Skeletal muscle satellite cell (primary cell): ENCODE measurements at regions not wholly inside any gene's neighbourhood (a gene's known extent, or its start where the extent isn't known, plus 50 kb on each side); places are given as distances from the start of the nearest gene placed in this dataset.

Source experiments
- H3K27me3 ChIP-seq: 2 replicates; pipeline ENCODE4 v1.7.0; 2013; ENCODE audit warnings: low read length; ENCODE audit not compliant: control insufficient read depth, insufficient read depth
- H3K36me3 ChIP-seq: 2 replicates; pipeline ENCODE4 v1.7.0; 2013; ENCODE audit warnings: mild to moderate bottlenecking, control low read depth, low read length; ENCODE audit not compliant: insufficient read depth
- H3K4me1 ChIP-seq: 2 replicates; pipeline ENCODE4 v1.7.0; 2013; ENCODE audit warnings: low read length; ENCODE audit not compliant: control insufficient read depth, insufficient read depth
- H3K4me2 ChIP-seq: 2 replicates; pipeline ENCODE4 v1.7.0; 2013; ENCODE audit warnings: mild to moderate bottlenecking, low read length
- H3K4me3 ChIP-seq: 2 replicates; pipeline ENCODE4 v1.7.0; 2013; ENCODE audit warnings: low read length
- H3K9ac ChIP-seq: 2 replicates; pipeline ENCODE4 v1.7.0; 2013; ENCODE audit warnings: mild to moderate bottlenecking, low read depth, low read length, moderate library complexity
- H3K9me3 ChIP-seq: replicated peaks from 2 replicates; pipeline ENCODE4 v1.7.0; 2013; ENCODE audit warnings: mild to moderate bottlenecking, control low read depth, low read length

DNA sequence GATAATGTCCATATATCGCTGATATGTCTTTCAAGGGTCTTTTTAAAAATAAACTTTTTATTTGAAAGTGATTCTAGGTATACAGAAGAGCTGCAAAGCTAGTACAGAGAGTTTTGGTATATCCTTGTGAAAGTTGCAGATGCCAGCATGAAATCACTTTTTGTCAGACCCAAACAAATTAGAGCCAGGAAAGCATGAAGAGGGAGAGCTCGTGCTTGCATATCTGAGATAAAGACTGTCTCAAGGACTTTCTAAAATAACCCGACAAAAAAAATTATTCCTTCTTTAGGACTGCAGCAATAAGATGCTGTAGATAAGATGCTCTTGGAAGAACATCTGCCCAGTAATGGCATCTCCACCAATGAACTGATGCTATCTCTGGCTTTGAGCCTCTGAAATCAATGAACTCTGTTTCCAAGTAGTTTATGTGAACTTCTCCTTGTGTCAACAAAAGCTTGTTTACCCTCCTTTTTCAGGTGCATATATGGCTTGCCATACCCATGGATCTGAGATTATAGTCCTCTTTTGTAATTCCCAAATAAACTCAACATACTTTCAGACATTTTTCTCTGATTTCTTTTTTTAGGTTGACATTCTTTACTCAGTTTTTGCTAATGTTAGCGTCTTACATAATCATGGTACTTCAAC is 774.6 kb upstream of the FAM98A start:
- Histone ChIP-seq H3K9ac (no peak overlapping the region), H3K4me3 (no peak overlapping the region), H3K27me3 (no peaks in the 10 kb centered on the region), H3K36me3 (no peaks in the 10 kb centered on the region), H3K9me3 (no peaks in the 10 kb centered on the region), H3K4me1 (no peaks in the 10 kb centered on the region), H3K4me2 (no peak overlapping the region)

DNA sequence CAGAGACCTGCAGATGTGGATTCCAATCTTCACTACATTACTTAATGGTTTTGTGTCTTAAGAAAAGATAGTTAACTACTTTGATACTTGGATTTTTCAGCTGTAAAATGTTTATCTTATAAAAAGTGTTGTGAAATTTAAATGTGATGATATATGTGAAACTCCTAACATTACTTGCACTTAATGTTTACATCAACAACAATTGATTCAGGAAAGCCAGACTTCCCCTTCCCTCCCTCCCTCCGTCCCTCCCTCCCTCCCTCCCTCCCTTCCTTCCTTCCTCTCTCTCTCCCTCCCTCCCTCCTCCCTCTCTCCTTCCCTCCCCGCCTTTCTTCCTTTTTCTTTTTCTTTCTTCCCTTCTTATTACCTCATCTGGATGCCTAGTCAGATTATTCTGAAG is 773.9 kb upstream of the FAM98A start:
- no peaks in the 10 kb centered on the region for H3K36me3 ChIP-seq
- H3K9me3 ChIP-seq = no peaks in the 10 kb centered on the region
- no peak overlapping the region for H3K4me3 ChIP-seq
- H3K4me1 ChIP-seq = no peaks in the 10 kb centered on the region
- no peak overlapping the region for H3K9ac ChIP-seq
- H3K4me2 ChIP-seq = no peak overlapping the region
- no peaks in the 10 kb centered on the region for H3K27me3 ChIP-seq

DNA sequence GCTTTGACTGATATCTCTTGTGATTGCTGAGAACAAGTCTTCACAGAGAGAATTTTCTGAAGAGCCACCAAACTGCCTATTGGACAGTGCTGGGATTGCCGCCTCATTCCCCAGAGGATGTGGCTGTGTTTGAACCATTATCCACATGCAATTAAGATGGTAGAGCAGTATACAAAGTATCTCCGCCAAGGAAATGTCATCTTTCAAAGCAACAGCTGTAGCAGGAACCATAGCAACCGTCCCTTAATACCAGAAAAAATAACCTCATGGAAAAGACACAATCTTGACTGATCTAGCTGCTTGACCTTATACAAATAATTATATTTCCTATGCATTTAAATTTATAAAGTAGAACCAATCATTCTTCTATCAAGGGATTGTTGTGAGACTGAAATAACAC is 772.6 kb upstream of the FAM98A start:
- Histone ChIP-seq H3K4me2 (no peak overlapping the region), H3K4me1 (no peaks in the 10 kb centered on the region), H3K27me3 (no peaks in the 10 kb centered on the region), H3K9me3 (no peaks in the 10 kb centered on the region), H3K9ac (no peak overlapping the region), H3K36me3 (no peaks in the 10 kb centered on the region), H3K4me3 (no peak overlapping the region)

DNA sequence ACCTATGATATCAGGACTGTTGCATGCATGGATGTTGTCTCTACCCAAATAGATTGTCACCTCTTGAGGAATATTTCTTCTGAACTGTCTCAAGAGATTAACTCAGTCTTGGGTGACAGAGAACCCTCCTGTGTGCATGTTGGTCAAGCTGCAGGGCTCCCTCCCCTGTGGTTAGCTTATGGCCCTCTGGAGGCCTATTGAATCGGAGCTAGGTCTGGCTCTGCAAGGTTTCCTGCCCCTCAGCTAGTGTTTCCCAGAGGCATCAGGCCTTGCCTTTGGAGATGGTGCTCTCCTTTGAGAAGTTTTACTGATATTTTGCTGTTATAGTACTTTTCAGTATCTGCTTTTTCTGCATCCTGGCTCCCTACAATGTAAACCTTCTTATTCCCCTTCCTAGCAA is 769.2 kb upstream of the FAM98A start:
- no peaks in the 10 kb centered on the region for H3K27me3 ChIP-seq
- H3K36me3 ChIP-seq = no peaks in the 10 kb centered on the region
- H3K4me2 ChIP-seq = no peak overlapping the region
- no peak overlapping the region for H3K4me3 ChIP-seq
- H3K9me3 ChIP-seq = no peaks in the 10 kb centered on the region
- no peak overlapping the region for H3K9ac ChIP-seq
- no peaks in the 10 kb centered on the region for H3K4me1 ChIP-seq

DNA sequence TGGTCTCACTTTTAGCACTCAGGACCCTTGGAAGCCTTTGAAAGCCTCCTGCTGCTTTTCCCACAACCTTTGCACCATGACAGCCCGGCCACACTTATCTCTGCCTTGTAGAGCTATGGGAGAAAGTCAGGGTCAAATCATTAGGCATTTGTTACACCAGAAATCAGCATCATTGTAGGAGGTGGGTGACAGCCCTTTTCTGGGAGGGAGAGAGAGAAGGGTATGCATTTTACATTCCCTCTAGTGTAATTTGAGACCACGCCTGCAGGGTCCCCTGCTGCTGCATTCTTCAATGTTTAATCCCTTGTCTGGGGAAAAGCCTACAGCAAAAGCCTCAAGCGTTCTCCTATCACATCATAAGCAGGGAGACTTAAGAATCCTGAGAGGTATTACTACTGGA is 766.8 kb upstream of the FAM98A start:
- no peaks in the 10 kb centered on the region for H3K4me1 ChIP-seq
- H3K27me3 ChIP-seq = no peaks in the 10 kb centered on the region
- H3K36me3 ChIP-seq = no peaks in the 10 kb centered on the region
- H3K9ac ChIP-seq = no peak overlapping the region
- H3K4me2 ChIP-seq = no peak overlapping the region
- H3K4me3 ChIP-seq = no peak overlapping the region
- H3K9me3 ChIP-seq = no peaks in the 10 kb centered on the region

DNA sequence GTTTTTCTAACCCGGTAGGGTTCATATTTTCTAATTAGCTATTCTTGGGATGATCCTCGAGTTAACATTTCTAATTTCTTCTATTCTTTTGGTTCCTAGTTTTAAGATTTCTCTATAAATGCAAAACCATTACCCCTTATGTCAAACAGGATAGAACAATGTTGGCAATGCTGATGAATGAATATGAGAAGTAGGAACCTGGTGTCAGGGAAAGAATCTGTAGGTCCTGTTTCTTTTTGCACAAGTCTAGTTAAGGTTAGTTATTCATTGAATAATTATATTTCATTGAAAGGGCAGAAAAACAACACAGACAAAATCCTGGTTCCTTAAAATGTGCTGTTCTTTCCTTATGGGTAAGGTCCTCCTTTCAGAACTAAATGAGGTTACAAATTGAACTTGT is 766.4 kb upstream of the FAM98A start:
- Histone ChIP-seq H3K36me3 (no peaks in the 10 kb centered on the region), H3K27me3 (no peaks in the 10 kb centered on the region)

DNA sequence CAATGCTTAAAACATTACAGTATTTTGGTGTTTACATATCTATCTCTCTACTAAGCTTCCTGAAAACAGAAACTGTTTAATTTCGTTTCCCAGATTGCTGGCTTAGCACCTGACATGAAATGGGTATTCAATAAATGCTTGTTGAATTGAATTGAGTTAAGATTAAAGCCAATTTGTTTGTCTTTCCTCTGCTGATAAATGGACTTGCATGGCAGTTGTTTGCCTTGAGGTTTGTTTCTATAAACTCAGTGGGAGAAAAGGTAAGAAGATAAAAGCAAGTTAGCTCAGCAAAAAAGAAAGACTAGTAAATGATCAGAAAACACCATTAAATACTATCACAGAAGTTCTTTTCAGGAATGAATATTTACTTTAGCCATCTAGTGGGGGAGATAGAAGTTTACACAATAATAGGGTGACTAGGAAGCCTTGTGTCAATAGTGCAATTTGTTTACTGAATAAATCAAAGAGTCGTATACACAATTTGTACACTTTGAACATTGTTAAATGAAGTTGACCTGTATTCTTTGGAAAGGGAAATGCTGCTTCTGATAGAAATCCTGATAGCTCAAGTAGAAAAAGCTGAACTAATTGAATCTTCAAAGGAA is 754.5 kb upstream of the FAM98A start:
- Histone ChIP-seq H3K9me3 (no peaks in the 10 kb centered on the region), H3K4me3 (no peak overlapping the region), H3K27me3 (no peaks in the 10 kb centered on the region), H3K36me3 (no peaks in the 10 kb centered on the region), H3K4me2 (no peak overlapping the region), H3K4me1 (no peaks in the 10 kb centered on the region), H3K9ac (no peak overlapping the region)

More for the DNA sequence above, 766.4 kb upstream of the FAM98A start:
- H3K4me3 ChIP-seq = no peak overlapping the region
- no peaks in the 10 kb centered on the region for H3K4me1 ChIP-seq
- H3K9me3 ChIP-seq = no peaks in the 10 kb centered on the region
- H3K4me2 ChIP-seq = no peak overlapping the region
- H3K9ac ChIP-seq = no peak overlapping the region

DNA sequence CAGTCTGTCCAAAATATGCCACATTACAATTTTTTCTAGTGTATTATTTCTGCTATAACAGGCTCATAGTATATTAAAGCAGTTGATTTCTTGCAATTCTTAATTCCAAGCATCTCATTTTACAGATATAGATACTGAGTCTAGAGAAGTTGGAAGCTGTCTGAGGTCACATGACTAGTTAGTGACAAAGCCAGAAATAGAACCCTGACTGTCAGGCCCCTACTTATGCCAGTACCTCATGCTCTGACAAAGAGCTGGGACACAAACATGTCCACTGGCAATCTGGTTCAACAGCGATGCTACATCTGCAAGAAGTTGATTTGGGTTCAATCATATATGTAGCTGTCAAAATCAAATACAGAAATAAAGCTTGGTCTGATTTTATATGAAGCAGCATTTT is 750.4 kb upstream of the FAM98A start:
- H3K4me3 ChIP-seq = no peak overlapping the region
- H3K27me3 ChIP-seq = no peaks in the 10 kb centered on the region
- no peaks in the 10 kb centered on the region for H3K4me1 ChIP-seq
- H3K9me3 ChIP-seq = no peaks in the 10 kb centered on the region
- H3K4me2 ChIP-seq = no peak overlapping the region
- H3K36me3 ChIP-seq = no peaks in the 10 kb centered on the region
- H3K9ac ChIP-seq = no peak overlapping the region

DNA sequence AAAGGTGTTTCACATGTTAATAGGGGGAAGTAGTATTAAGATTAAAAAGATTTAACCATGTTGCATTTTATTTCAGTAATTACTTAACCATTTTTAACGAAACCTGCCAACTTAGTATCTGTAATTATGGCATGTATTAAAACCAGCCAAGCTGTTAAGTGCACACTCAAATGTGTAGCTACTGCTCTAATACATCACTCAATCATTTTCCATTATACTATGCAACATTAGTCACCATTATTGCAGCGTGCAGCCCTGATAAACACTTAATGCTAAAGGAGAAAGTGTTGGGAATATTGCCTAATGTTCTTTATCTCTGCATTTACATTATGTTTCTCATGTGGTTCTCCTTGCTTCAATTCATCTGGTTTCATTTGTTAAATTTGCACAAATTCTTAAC is 745.9 kb upstream of the FAM98A start:
- no peaks in the 10 kb centered on the region for H3K36me3 ChIP-seq
- H3K9ac ChIP-seq = no peak overlapping the region
- no peak overlapping the region for H3K4me3 ChIP-seq
- no peak overlapping the region for H3K4me2 ChIP-seq
- no peaks in the 10 kb centered on the region for H3K9me3 ChIP-seq
- H3K27me3 ChIP-seq = no peaks in the 10 kb centered on the region
- no peaks in the 10 kb centered on the region for H3K4me1 ChIP-seq

DNA sequence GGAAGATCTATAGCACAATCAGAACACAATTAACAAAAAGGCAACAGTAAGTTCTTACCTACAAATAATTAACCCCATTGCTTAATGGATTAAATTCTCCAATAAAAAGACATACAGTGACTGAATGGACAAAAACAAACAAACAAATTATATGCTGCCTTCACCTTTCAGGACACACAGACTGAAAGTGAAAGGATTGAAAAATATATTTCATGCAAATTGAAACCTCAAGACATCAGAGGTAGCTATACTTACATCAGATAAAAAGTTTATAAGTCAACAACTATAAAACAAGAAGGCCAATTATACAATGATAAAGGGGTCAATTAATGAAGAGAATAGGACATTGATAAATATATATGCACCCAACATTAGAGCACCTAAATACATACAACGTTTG is 741.2 kb upstream of the FAM98A start:
- Histone ChIP-seq H3K4me1 (no peaks in the 10 kb centered on the region), H3K4me3 (no peak overlapping the region), H3K36me3 (no peaks in the 10 kb centered on the region), H3K9me3 (no peaks in the 10 kb centered on the region), H3K4me2 (no peak overlapping the region), H3K9ac (no peak overlapping the region), H3K27me3 (no peaks in the 10 kb centered on the region)

DNA sequence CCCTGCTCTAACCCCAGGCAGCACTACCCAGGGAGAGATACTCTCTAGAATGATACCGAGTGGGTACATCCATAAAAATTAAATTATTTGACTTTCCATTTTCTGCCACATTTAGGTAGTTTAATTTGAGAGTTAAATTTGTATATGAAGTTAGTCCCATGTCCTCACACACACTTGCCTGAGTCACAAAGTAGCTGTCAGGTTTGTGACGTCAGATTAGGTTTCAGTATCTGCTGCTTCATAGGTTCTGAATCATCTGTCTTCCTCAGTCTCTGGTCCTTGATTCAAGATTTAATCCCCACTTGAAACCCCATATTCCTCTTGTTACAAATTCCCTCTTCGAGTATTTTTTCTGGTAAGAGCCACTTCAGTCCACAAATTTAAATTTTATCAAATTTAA is 738.6 kb upstream of the FAM98A start:
- Histone ChIP-seq H3K27me3 (no peaks in the 10 kb centered on the region), H3K4me1 (no peaks in the 10 kb centered on the region), H3K4me2 (no peak overlapping the region), H3K36me3 (no peaks in the 10 kb centered on the region), H3K4me3 (no peak overlapping the region), H3K9me3 (no peaks in the 10 kb centered on the region), H3K9ac (no peak overlapping the region)

DNA sequence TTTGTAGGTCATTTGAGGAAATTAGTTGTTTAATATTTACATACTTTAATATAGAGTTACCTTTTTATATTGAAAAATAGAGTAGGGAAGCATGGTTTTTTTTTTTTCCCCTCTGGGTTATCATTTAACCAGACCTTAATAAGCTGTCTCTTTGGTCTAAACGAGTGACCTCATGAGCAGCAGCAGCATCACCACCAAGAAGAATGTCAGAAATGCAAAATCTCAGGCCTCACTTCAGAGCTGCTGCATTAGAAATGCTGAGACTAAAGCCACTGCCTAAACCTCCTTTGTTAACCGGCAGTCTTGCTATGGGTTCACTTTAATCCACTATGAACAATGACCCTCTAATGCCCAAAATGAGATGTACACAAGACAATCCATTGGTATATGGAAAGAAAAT is 733.7 kb upstream of the FAM98A start:
- Histone ChIP-seq H3K9me3 (no peaks in the 10 kb centered on the region), H3K9ac (no peak overlapping the region), H3K4me3 (no peak overlapping the region), H3K4me1 (no peaks in the 10 kb centered on the region), H3K27me3 (no peaks in the 10 kb centered on the region), H3K36me3 (no peaks in the 10 kb centered on the region), H3K4me2 (no peak overlapping the region)
